Neuron (in vitro differentiated cells): ENCODE measurements at regions not wholly inside any gene's neighbourhood (a gene's known extent, or its start where the extent isn't known, plus 50 kb on each side); places are given as distances from the start of the nearest gene placed in this dataset.
"Not testable (repeated sequence)": the region's sequence is repeated elsewhere in the genome, so short reads cannot be mapped to it uniquely, and the experiment has no call there.

Source experiments
- H2AFZ ChIP-seq: one replicate; pipeline ENCODE4 v1.6.1; 2013; ENCODE audit warnings: low read depth, mild to moderate bottlenecking, inconsistent platforms, low read length, moderate library complexity
- H3K27me3 ChIP-seq: one replicate; pipeline ENCODE4 v1.6.1; 2013; ENCODE audit warnings: low read length; ENCODE audit not compliant: insufficient read depth
- H3K36me3 ChIP-seq: one replicate; pipeline ENCODE4 v1.6.1; 2013; ENCODE audit warnings: low read length; ENCODE audit not compliant: insufficient read depth
- H3K4me1 ChIP-seq: one replicate; pipeline ENCODE4 v1.6.1; 2013; ENCODE audit warnings: low read length; ENCODE audit not compliant: insufficient read depth
- H3K4me3 ChIP-seq: 2 replicates; pipeline ENCODE4 v1.5.1; 2013; ENCODE audit warnings: mild to moderate bottlenecking, low read length, moderate library complexity
- H3K9me3 ChIP-seq: one replicate; pipeline ENCODE4 v1.6.1; 2013; ENCODE audit warnings: low read length

DNA sequence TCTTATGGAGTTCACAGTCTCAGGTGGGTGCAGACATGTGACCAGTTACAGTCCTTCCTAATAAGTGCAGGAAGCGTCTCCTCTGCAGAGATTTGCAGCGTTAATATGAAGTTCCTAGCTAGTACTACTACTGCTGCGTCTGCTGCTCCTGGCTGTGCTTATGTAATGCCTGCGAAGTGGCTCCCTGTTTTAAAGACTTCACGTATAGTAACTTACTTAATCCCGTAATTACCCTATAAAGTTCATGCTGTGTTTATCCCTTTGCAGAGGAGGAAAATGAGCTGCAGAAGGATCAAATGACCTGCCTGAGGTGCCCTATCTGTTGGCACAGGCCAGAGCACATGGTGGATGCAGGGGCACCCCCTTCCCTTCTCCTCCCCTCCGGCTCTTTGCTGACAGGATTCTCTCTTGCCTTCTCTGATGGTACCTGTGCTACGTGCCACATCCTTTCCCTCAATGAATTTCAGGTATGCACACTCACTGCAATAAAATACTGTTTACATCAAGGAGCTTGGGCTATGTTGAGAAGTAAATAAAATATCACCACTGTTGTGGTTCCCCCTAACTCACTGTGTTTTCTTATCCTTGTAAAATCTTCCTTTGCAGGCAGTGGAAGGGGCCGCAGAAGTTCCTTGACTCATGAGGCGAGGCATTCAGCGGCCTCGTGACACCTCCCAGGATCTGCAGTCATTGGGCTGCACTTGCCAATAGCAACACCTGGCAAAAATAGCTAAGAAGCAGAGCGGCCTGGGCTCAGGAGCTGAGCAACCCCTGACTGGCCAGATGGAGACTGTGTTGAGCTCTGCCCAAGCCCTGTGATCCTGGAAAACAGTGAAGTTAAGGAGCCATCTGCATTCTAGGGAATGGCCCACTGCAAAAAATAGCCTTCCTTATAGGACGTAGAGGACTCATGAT, 188.9 kb upstream of the ATP10A start:
- Histone ChIP-seq H3K27me3 (no peaks in the 10 kb centered on the region), H3K4me3 (no peak overlapping the region), H3K36me3 (no peaks in the 10 kb centered on the region), H3K9me3 (no peaks in the 10 kb centered on the region), H3K4me1 (peaks cover 7% of the 10 kb centered on the region), H2AFZ (no peak overlapping the region)

GRCh38 chr15:26050984-26051383, 187.9 kb upstream of the ATP10A start:
- no peak overlapping the region for H3K4me3 ChIP-seq
- H3K9me3 ChIP-seq, result no peaks in the 10 kb centered on the region
- H3K4me1 ChIP-seq, result peaks cover 7% of the 10 kb centered on the region
- no peaks in the 10 kb centered on the region for H3K36me3 ChIP-seq
- no peak overlapping the region for H2AFZ ChIP-seq
- no peaks in the 10 kb centered on the region for H3K27me3 ChIP-seq

DNA sequence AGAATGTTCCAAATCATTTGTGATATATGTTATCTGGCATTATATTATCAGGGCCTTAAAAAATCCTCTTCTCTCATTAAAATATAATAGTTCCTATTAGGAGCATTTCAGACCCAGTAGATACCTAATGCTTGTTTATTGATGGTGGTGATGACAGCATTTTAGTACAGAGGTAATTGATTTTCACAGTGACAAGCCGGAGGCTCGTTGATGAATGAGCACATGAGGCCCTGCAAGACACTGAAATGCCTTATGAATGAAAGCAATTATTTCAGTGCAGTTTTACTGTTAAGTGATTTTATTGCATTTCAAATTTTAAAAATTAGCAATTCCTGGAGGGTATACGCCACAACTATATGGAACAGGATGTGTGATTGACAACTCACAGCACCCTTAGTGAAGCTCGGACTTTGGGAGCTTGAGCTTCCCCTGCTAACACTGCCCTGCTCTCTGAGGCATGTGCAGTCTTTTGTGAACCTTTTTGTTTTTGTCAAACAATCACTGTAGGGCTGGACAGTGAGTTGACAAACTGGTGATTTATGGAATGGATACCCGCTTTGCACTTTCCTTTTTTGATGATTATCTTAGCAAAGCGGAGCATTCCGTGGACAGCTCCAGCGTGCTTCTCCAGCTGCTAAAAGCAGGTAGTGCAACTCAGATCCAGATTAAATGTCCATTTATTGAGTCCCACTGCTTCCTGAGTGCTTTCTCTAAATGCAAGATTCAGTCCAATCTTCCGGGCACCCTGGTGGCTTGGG, 187.0 kb upstream of the ATP10A start:
- Histone ChIP-seq H3K9me3 (no peaks in the 10 kb centered on the region), H3K27me3 (no peaks in the 10 kb centered on the region), H3K36me3 (no peaks in the 10 kb centered on the region), H3K4me3 (no peak overlapping the region), H3K4me1 (peaks cover 7% of the 10 kb centered on the region), H2AFZ (no peak overlapping the region)

DNA sequence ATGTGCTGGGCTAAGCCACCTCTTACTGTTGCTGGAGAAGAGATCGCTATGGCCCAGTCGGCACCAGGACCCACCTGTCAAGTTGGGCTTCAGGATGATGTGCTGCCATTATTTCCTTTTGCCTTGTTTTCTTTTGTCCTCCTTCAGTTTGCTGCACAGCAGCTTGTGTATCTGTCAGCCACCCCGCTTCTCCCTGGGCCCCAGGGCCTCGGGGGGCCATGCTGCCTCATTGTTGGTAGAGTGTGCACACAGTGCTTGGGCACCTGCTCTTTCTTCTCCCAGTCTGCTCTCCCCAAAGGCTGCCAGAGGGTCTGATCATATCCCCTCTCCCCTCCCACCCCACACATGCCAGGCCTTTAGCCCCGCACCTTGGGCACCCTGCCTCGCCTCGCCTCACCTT, 185.5 kb upstream of the ATP10A start:
- no peak overlapping the region for H2AFZ ChIP-seq
- H3K36me3 ChIP-seq, result no peaks in the 10 kb centered on the region
- H3K27me3 ChIP-seq, result no peaks in the 10 kb centered on the region
- H3K9me3 ChIP-seq, result no peaks in the 10 kb centered on the region
- peaks cover 7% of the 10 kb centered on the region for H3K4me1 ChIP-seq
- H3K4me3 ChIP-seq, result no peak overlapping the region

DNA sequence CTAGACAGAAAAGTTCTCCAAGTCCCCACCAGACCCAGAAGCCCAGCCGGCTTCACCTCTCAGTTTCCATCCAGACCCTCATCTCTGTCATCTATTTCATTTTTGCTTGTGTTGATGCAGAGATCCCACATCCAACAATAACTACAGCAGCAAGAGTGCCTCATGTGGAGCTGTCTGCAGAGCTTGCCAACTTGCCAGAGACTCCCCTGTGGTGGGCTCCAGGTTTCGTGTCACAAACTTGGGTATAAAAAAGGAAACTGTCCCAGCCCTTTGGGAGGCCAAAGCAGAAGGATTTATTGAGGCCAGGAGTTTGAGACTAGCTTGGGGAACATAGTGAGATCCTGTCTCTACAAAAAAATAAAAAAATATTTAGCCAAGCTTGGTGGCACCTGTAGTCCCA, 182.4 kb upstream of the ATP10A start:
- Histone ChIP-seq H3K36me3 (no peaks in the 10 kb centered on the region), H3K4me1 (peaks cover 4% of the 10 kb centered on the region), H3K4me3 (no peak overlapping the region), H3K27me3 (no peaks in the 10 kb centered on the region), H2AFZ (no peak overlapping the region), H3K9me3 (no peaks in the 10 kb centered on the region)

DNA sequence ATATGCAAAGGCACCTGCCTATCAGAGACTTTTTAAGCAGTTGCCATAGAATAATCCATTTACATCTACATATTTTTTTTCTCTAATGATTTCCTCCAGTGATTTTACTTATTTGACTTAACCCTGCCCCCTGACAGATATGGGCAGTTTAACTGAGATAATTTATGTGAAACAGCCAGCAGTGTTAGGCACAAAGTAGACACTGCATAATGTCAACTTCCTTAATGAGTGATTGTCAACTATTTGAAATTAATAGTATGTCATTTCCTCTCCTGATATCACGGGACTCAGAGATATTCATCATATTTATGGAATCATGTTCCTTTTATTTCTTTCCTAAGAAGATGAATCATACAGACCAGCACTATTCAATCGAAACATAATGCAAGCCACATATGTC, 179.9 kb upstream of the ATP10A start:
- no peaks in the 10 kb centered on the region for H3K27me3 ChIP-seq
- H3K9me3 ChIP-seq, result no peaks in the 10 kb centered on the region
- no peaks in the 10 kb centered on the region for H3K4me1 ChIP-seq
- H2AFZ ChIP-seq, result no peak overlapping the region
- no peak overlapping the region for H3K4me3 ChIP-seq
- no peaks in the 10 kb centered on the region for H3K36me3 ChIP-seq

- Histone ChIP-seq H3K9me3 (no peaks in the 10 kb centered on the region), H3K4me1 (no peaks in the 10 kb centered on the region), H3K36me3 (no peaks in the 10 kb centered on the region), H2AFZ (no peak overlapping the region), H3K27me3 (no peaks in the 10 kb centered on the region), H3K4me3 (no peak overlapping the region)
These were observed 175.6 kb upstream of the ATP10A start for GRCh38 chr15:26038693-26039092.

DNA sequence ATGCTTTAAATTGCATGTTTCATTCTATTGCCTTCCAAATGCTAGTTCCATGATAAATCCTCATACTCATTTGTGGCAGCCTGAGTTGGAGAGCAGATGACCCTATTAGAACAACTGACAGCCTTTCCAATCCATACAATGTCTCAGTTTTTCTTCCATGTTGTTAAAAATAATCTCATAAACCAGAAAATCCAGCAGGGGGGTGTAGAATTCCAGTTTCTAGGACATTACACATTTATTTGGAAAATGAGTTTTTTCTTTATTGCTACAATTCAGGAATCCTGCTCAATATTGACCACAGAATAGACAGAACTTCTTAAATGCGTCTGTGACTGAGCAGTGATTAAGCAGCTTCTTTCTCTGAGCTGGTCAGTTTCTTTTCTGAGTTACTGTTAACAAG, 174.2 kb upstream of the ATP10A start:
- no peaks in the 10 kb centered on the region for H3K36me3 ChIP-seq
- no peaks in the 10 kb centered on the region for H3K9me3 ChIP-seq
- no peak overlapping the region for H2AFZ ChIP-seq
- no peak overlapping the region for H3K4me3 ChIP-seq
- H3K27me3 ChIP-seq, result no peaks in the 10 kb centered on the region
- H3K4me1 ChIP-seq, result no peaks in the 10 kb centered on the region

DNA sequence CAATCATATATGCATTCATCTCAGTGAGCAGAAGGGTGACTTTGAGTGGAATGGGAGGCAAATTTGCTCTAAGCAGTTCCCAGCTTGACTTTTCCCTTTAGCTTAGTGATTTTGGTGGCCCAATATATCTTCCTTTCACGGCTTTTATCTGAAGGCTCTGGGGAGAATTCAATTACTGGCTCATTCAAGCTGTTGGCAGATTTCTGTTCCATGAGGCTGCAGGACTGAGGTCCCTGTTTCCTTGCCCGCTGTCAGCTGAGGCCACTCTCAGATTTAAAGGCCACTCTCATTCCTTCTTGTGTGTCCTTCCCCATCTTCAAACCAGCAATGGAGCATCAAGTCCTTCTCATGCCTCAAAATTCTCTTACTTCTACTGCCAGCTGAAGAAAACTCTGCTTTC, 170.4 kb upstream of the ATP10A start:
- Histone ChIP-seq H3K9me3 (no peaks in the 10 kb centered on the region), H3K4me1 (no peaks in the 10 kb centered on the region), H3K4me3 (no peak overlapping the region), H3K27me3 (peaks cover under 1% of the 10 kb centered on the region), H2AFZ (no peak overlapping the region), H3K36me3 (no peaks in the 10 kb centered on the region)

GRCh38 chr15:26032162-26032846, 169.2 kb upstream of the ATP10A start:
- peaks cover 2% of the 10 kb centered on the region for H3K27me3 ChIP-seq
- H3K4me3 ChIP-seq, result no peak overlapping the region
- H2AFZ ChIP-seq, result no peak overlapping the region
- H3K9me3 ChIP-seq, result no peaks in the 10 kb centered on the region
- no peaks in the 10 kb centered on the region for H3K4me1 ChIP-seq
- no peaks in the 10 kb centered on the region for H3K36me3 ChIP-seq

DNA sequence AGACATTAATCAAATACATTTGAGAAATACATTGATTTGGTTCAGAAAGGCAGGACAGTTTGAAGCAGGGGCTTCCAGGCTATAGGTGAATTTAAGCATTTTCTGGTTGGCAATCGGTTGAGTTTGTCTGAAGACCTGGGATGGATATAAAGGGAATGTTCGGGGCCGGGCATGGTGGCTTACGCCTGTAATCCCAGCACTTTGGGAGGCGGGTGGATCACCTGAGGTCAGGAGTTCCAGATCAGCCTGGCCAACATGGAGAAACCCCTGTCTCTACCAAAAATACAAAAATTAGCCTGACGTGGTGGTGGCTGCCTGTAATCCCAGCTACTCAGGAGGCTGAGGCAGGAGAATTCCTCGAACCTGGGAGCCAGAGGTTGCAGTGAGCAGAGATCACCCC, 166.5 kb upstream of the ATP10A start:
- H2AFZ ChIP-seq, H3K27me3 ChIP-seq, H3K9me3 ChIP-seq, H3K36me3 ChIP-seq, H3K4me1 ChIP-seq, H3K4me3 ChIP-seq: not testable (repeated sequence)

GRCh38 chr15:26029146-26029545, 166.0 kb upstream of the ATP10A start:
- peaks cover 2% of the 10 kb centered on the region for H3K27me3 ChIP-seq
- no peaks in the 10 kb centered on the region for H3K36me3 ChIP-seq
- H3K4me1 ChIP-seq, result no peaks in the 10 kb centered on the region
- H2AFZ ChIP-seq, result no peak overlapping the region
- H3K9me3 ChIP-seq, result no peaks in the 10 kb centered on the region
- no peak overlapping the region for H3K4me3 ChIP-seq

DNA sequence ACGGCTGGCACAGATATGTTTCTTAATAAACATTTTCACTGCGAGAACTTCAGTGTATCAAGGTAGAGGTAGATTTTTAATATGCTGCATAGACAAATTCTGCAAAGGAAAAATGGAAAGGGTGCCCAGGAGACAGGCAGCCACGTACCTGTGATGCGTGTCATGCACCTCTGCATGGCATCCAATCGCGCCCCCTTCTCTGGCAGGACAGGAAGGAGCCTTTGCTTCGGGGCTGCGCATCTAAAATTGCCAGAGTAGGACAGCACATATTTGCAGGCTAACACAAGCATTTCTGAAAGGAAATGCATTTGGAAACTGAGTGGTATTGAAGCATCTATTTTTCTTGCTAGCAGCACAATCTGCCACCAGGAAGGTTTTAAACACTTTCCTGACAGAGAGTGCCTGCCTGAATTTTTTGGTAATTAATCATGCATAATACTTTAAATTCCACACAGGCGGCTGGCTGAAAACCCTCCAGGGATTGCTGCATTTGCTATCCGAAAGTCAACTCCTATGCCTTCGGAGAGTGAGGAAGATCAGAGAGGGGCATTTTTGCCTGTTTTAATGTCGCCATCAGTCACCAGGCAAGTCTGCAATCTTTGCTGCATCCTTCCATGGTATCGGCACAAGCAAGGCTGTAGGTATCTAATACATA, 165.1 kb upstream of the ATP10A start:
- no peaks in the 10 kb centered on the region for H3K36me3 ChIP-seq
- no peak overlapping the region for H2AFZ ChIP-seq
- H3K27me3 ChIP-seq, result peaks cover 2% of the 10 kb centered on the region
- H3K4me3 ChIP-seq, result no peak overlapping the region
- H3K9me3 ChIP-seq, result no peaks in the 10 kb centered on the region
- H3K4me1 ChIP-seq, result no peaks in the 10 kb centered on the region
